Aorta (tissue), 5 donors: ENCODE measurements at regions not wholly inside any gene's neighbourhood (a gene's known extent, or its start where the extent isn't known, plus 50 kb on each side); places are given as distances from the start of the nearest gene placed in this dataset.

ENCODE experiments used
- ATAC-seq: fragments of 200-7000 bp; cut with Tn5 transposase; one replicate; pipeline ENCODE4 v1.9.1; 2022; ENCODE audit warnings: moderate library complexity; ENCODE audit not compliant: low FRiP score
- DNase-seq, 2 donors: peaks; one replicate each; pipeline ENCODE4 v3.0.0-alpha.2; 2020
- H3K27ac ChIP-seq, 2 donors: one replicate each; pipeline ENCODE4 v1.5.1; 2013; ENCODE audit warnings: low read length in 2 of 2, mild to moderate bottlenecking in 2 of 2, moderate library complexity in 2 of 2, control low read depth in 1 of 2, inconsistent platforms in 1 of 2, low read depth in 1 of 2
- H3K27me3 ChIP-seq, 2 donors: one replicate each; pipeline ENCODE4 v1.6.1; 2013; ENCODE audit warnings: control low read depth in 1 of 2, low read length in 1 of 2, mild to moderate bottlenecking in 1 of 2, moderate library complexity in 1 of 2; ENCODE audit not compliant: insufficient read depth in 2 of 2, control insufficient read depth in 1 of 2
- H3K36me3 ChIP-seq, 2 donors: one replicate each; pipeline ENCODE4 v1.6.1; 2013; ENCODE audit warnings: control low read depth in 1 of 2, low read length in 1 of 2, mild to moderate bottlenecking in 1 of 2; ENCODE audit not compliant: insufficient read depth in 2 of 2, control insufficient read depth in 1 of 2
- H3K4me1 ChIP-seq, 2 donors: one replicate each; pipeline ENCODE4 v1.6.1; 2013; ENCODE audit warnings: low read length in 2 of 2, control low read depth in 1 of 2, mild to moderate bottlenecking in 1 of 2, moderate library complexity in 1 of 2; ENCODE audit not compliant: insufficient read depth in 2 of 2, control insufficient read depth in 1 of 2
- H3K4me3 ChIP-seq, 2 donors: one replicate each; pipeline ENCODE4 v1.5.1; 2013; ENCODE audit warnings: low read length in 2 of 2, control low read depth in 1 of 2, mild to moderate bottlenecking in 1 of 2
- H3K9me3 ChIP-seq: one replicate; pipeline ENCODE4 v1.6.1; 2013; ENCODE audit warnings: mild to moderate bottlenecking, low read length; ENCODE audit not compliant: control insufficient read depth
- WGBS, 2 donors: extraction: QIAGEN DNeasy Blood & Tissue Kit; methylation state at CpG; one replicate each; pipeline ENCODE4 v1.1.7; 2013; 5-methylcytosine and 5-hydroxymethylcytosine counted together
- intact Hi-C, 2 donors: fragments of 100-400 bp; cut with DNase I; formaldehyde crosslinking; loops; one replicate each; pipeline versions ENCODE4 v1.14.2 to v1.15.0; 2022
- donor health status: healthy with polysubstance abuse.
- donor health status: Bipolar disorder and iron deficiency.
- donor health status: DM: no; HTN: no; CAD: no.
- donor health status: DM: no; HTN: no; CAD: no.
- donor health status: DM: yes; HTN: yes; CAD: no.

DNA sequence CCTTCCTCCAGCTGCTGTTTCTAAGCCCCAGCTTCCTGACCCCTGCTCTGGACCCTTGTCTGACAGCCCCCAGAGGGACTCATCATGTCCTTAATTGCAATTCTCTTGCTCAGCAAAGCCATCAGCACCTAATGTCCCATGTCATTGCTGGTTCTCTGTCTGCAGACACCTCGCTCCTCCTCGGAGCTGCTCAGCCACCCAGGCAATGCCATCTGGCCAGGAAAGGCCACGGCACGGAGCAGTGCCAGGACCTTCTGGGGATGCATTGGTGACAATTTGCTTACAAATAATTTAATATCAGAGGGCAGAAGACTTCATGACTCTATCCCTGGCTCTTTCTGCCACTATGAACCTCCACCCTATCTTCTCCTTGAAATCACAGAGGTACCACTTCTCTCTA lies 107.0 kb upstream of the THY1 start:
- 40 to 61% methylated on average over 4 of the region's 4 CpGs for WGBS, 2 donors
- H3K4me3 ChIP-seq = no peak overlapping the region
- peak in 1 of 2 donors; percentile 17 for DNase-seq
- H3K27me3 ChIP-seq = no peaks in the 10 kb centered on the region
- no peaks in the 10 kb centered on the region for H3K9me3 ChIP-seq
- H3K27ac ChIP-seq = no peak overlapping the region
- intact Hi-C loops = loop anchor here in 1 of 2 donors (1.0 kb wide), 1 partner anchor 16 kb away; no protein-coding TSS in a partner anchor
- no peaks in the 10 kb centered on the region for H3K4me1 ChIP-seq
- no peak for ATAC-seq
- no peaks in the 10 kb centered on the region for H3K36me3 ChIP-seq

DNA sequence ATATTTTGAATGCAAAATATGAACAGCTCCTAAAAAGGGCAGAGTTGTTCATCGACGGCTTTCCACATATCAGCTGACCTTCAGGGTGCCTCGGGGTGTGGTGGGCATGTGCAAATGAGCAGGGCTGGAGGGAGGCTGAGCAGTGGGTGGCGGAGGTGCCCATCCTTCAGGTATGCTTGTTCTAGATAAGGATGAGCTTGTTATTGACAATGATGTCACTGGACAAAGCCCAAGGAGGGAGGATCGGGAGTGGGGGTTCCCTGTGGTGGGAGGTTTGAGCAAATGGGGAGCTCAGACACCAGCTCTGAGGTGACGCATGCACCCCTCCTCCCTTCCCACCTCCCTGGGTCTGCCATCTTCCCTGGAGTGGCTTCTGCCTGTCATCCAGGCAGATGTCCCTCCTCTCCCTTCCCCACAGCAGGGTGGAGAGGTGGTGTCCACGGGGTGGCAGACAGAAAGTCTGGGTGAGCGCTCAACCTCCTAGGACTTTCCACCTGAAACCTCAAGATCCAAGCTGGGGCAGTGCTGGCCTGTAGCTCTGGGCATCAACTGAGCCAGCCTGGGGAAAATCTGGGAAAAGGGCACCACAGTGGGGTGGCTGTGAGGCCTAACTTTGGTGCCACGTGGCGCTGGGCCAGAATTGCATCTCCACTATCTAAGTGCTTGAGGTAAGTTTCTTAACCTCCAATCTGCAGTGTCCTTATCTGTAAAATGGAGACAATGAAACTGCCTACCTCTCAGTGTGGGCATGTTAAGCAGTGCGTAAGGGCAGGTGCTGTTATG lies 106.3 kb upstream of the THY1 start:
- Histone ChIP-seq H3K9me3 (no peaks in the 10 kb centered on the region), H3K4me3 (no peak overlapping the region), H3K27me3 (no peaks in the 10 kb centered on the region), H3K36me3 (no peaks in the 10 kb centered on the region), H3K27ac (no peak overlapping the region), H3K4me1 (no peaks in the 10 kb centered on the region)
- intact Hi-C loops = loop anchor here in 1 of 2 donors (1.0 kb wide), 1 partner anchor 17 kb away; no protein-coding TSS in a partner anchor
- 81 to 82% methylated on average over 11 of the region's 11 CpGs for WGBS, 2 donors
- ATAC-seq (no peak), DNase-seq (peak in 1 of 2 donors; percentile 54)

DNA sequence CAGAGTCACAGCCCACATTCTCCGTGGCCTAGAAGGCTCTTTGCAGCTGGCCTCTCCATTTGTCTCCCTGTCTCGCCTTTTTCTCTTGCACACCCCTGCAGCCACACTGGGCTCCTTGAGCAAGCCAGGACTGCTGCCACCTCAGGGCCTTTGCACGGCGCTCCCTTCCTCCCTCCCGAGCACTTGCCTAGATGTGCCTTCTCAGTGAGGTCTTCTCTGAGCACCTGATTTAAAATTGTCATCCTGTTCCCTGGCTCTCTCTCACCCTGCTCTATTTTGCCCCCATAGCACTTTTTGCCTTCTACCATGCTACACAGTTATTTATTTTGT lies 102.9 kb upstream of the THY1 start:
- no peak overlapping the region for H3K4me3 ChIP-seq
- no peak for ATAC-seq
- no peaks in the 10 kb centered on the region for H3K4me1 ChIP-seq
- H3K9me3 ChIP-seq = no peaks in the 10 kb centered on the region
- WGBS, 2 donors = 83 to 86% methylated on average over 5 of the region's 5 CpGs
- H3K36me3 ChIP-seq = no peaks in the 10 kb centered on the region
- H3K27me3 ChIP-seq = no peaks in the 10 kb centered on the region
- no peak overlapping the region for H3K27ac ChIP-seq
- peak in 1 of 2 donors; percentile 50 for DNase-seq
- intact Hi-C loops = no loop called here

DNA sequence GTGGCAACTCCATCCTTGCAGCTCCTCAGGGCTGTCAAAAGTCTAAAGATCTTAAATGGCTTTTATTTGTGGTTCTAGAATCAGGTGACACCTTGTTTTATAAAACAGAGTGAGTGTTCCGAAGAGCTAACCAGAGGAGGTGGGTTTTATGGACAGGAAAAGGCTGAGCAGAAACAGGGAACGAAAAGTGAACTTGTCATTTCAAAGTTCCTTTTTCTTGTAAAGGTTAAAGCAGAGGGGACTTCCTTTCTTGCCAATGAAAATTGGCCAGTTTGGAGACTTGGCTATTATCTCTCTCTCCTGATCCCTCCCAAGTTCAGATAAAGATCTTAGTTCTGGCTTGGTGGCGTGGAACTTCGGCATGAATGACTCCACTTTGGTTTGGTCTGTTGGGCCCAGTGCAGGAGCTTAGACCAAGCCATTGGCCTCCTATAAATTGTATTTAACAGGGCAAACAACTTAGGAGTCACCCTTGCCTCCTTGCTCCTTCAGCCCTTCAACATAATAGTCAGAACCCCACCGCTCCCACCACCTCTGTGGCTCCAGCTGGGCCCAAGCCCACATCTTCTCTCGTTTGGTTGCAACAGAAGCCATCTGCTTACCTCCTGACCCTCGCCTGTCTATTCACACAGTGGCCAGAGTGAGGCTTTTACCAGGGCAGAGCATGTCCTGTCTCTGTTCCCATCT lies 102.4 kb upstream of the THY1 start:
- no peaks in the 10 kb centered on the region for H3K4me1 ChIP-seq
- no peaks in the 10 kb centered on the region for H3K27me3 ChIP-seq
- no peaks in the 10 kb centered on the region for H3K9me3 ChIP-seq
- ATAC-seq (no peak), DNase-seq (peak in 1 of 2 donors; percentile 9)
- no peak overlapping the region for H3K4me3 ChIP-seq
- H3K36me3 ChIP-seq = no peaks in the 10 kb centered on the region
- intact Hi-C loops = no loop called here
- 56 to 59% methylated on average over 7 of the region's 7 CpGs for WGBS, 2 donors
- H3K27ac ChIP-seq = no peak overlapping the region

DNA sequence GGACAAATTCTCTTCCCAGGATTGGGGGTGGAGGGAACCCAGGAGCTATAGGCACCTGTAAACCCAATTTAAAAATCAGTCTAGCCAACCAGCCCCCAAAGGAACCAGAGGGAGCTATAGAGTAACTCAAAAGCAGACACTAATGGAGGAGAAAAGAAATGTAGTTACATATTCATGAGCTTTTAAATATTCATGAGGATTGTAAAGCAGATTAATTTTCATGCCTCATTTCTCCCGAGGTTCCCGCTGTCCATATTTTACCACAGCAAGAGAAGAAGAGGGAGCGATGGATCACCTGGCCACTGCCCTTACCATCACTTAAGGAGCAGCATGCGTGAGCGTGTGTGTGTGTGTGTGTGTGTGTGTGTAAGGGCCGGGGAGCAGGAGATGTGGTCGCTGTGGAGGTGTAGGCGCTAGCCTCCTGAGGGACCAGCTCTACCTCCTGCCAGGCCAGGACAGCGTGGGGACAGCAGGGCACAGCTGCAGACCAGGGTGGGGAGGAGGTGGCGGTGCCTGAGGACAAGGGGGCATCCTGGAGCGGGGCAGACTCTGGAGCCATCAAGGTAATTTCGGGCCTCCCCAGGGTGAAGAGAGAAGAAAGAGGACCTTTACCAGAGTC lies 100.7 kb upstream of the THY1 start:
- Histone ChIP-seq H3K27ac (no peak overlapping the region), H3K9me3 (no peaks in the 10 kb centered on the region), H3K36me3 (no peaks in the 10 kb centered on the region), H3K4me3 (no peak overlapping the region), H3K27me3 (no peaks in the 10 kb centered on the region), H3K4me1 (no peaks in the 10 kb centered on the region)
- ATAC-seq = no peak
- intact Hi-C loops = no loop called here
- 75 to 77% methylated on average over 12 of the region's 12 CpGs for WGBS, 2 donors
- peak in 1 of 2 donors; percentile 46 for DNase-seq

DNA sequence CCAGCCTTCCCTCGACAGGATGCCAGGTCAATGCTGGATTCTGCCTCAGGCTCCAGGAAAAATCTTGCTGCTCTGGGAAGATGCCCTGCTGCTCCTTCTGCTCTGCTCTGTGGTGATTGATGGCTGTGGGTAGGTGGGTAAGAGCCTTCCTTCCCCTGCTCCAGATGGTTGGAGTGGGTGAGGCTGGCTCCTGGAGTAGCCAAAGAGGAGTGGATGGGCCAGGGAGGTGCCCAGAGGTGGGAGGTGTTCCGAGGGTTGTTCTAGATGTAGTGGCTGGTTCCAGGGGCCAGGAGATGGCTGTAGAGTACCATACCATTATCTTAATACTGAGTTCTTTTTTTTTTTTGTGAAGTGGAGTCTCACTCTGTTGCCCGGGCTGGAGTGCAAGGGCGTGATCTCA lies 99.6 kb upstream of the THY1 start:
- 83% methylated on average over 3 to 4 of the region's 4 CpGs for WGBS, 2 donors
- intact Hi-C loops = no loop called here
- Histone ChIP-seq H3K4me3 (no peak overlapping the region), H3K27me3 (no peaks in the 10 kb centered on the region), H3K4me1 (no peaks in the 10 kb centered on the region), H3K9me3 (no peaks in the 10 kb centered on the region), H3K27ac (no peak overlapping the region), H3K36me3 (no peaks in the 10 kb centered on the region)
- ATAC-seq = no peak
- DNase-seq = no peak

DNA sequence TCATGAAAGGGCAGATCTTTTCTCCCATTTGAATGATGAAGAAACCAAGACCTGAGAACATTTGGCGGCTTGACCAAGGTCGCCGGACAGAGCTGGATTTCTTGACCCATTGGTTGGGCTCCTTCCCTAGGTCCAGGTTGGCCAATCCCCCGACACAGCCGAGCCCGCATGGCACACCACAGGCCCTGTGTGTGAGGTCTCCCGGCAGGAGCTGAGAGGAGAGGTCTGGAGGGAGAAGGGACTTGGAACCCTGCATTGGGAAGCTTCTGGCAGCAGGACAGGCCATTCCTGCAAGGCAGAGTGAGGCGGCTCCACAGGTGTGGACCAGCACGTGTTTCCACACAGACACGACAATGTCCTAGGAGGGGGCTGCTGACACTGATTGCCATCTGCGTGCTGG lies 98.6 kb upstream of the THY1 start:
- Histone ChIP-seq H3K27me3 (no peaks in the 10 kb centered on the region), H3K27ac (no peak overlapping the region), H3K9me3 (no peaks in the 10 kb centered on the region), H3K4me3 (no peak overlapping the region), H3K4me1 (no peaks in the 10 kb centered on the region), H3K36me3 (no peaks in the 10 kb centered on the region)
- intact Hi-C loops = no loop called here
- WGBS, 2 donors = 83 to 86% methylated on average over 11 of the region's 11 CpGs
- no peak for DNase-seq
- ATAC-seq = no peak

DNA sequence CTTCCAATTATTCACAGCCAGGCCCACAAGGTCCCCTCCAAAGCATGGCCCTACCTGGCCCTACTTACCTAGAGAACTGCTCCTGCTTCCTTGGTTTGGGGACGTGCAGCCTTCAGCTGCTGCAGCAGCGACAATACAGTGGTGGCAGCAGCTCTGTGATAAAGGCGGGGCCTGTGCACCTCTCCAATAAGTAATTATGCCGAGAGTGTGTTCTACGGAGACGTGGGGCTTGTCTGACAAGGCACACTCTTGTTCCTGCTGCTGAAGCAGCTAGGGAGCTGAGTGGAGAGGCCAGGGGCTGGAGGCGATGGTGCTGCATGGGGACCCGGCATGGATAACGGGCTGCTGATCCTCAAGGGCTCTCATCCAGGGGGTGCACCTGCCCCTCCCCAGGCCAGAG lies 98.0 kb upstream of the THY1 start:
- Histone ChIP-seq H3K4me3 (no peak overlapping the region), H3K27me3 (no peaks in the 10 kb centered on the region), H3K27ac (no peak overlapping the region), H3K9me3 (no peaks in the 10 kb centered on the region), H3K36me3 (no peaks in the 10 kb centered on the region), H3K4me1 (no peaks in the 10 kb centered on the region)
- no peak for ATAC-seq
- WGBS, 2 donors = 73 to 77% methylated on average over 9 of the region's 9 CpGs
- DNase-seq = no peak
- intact Hi-C loops = no loop called here

DNA sequence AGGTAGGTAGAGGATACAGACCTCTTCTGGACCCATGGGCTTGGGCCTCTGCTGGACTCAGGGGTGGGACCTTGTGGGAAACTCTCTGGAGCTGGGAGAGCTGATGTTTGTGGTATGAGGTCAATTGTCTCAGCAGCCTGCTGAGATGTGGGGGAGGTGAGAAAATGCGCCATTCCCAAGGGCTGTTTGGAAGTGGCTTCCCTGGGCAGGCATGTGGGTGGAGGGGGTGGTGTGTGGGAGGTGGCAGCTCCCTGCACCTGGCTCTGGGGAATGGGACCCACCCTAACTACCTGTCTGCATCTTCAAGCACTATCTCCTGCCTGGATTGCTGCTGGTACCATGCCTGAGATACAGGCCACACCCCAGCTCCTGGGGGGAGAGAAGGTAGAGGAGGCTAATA lies 97.4 kb upstream of the THY1 start:
- Histone ChIP-seq H3K36me3 (no peaks in the 10 kb centered on the region), H3K27ac (no peak overlapping the region), H3K9me3 (no peaks in the 10 kb centered on the region), H3K4me1 (no peaks in the 10 kb centered on the region), H3K4me3 (no peak overlapping the region), H3K27me3 (no peaks in the 10 kb centered on the region)
- DNase-seq (no peak), ATAC-seq (no peak)
- WGBS, 2 donors = 40 to 59% methylated on average over 1 of the region's 1 CpG
- intact Hi-C loops = no loop called here
